Body of pancreas (tissue), 4 donors: ENCODE measurements at regions not wholly inside any gene's neighbourhood (a gene's known extent, or its start where the extent isn't known, plus 50 kb on each side); places are given as distances from the start of the nearest gene placed in this dataset.

Source experiments
- CTCF ChIP-seq, 7 experiments: fragments of 450-650 bp in 4 of 7; fragments of 200-600 bp in 3 of 7; sonication (generic) in 3 of 7; IDR thresholded peaks; one replicate each; pipeline ENCODE4 v1.5.1; 2016 to 2019; ENCODE audit warnings: antibody characterized with exemption in 7 of 7
- POLR2A ChIP-seq, 3 donors: fragments of 450-650 bp; IDR thresholded peaks; one replicate each; pipeline ENCODE4 v1.6.1; 2016; ENCODE audit warnings: antibody characterized with exemption in 3 of 3, mild to moderate bottlenecking in 2 of 3

DNA sequence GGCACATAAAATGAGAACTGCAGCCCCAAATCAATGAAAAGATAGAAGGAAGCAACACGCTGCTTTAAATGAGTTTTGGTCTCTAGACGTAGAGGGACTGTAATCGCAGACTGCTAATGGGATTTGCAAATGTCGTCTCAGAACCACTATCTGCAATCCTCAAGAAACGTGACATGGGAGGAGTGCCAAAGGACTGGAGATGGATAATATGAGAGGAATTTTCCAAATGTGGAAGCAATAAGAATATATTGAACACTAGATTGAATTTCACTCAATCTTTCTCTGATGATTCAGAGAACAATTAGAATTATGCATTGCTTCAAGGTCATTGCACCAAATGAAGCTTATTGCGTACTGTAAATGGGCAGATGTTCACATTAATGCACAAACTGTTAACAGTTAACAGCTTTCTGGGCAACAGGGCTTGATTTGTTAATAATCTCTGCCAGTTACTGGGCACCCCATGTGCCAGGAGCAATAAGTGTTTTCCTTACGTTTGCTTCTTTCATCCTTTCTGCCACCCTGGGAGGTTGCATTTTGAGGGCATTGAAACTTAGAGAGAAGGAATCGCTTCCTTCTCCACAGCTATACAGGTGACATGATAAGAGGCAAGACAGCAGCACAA, 62.8 kb upstream of the WASF3 start:
- TF ChIP-seq CTCF (IDR thresholded peaks at IDR 0.05) (no peak), POLR2A (IDR thresholded peaks at IDR 0.05) (no peak)
